ENCODE measurements at regions not wholly inside any gene's neighbourhood (a gene's known extent, or its start where the extent isn't known, plus 50 kb on each side); places are given as distances from the start of the nearest gene placed in this dataset.

- TF ChIP-seq EZH2 (IDR thresholded peaks at IDR 0.05; ENCODE audit: insufficient read depth, poor library complexity, severe bottlenecking), result no peak
- no peak for TF ChIP-seq EZH2phosphoT487 (IDR thresholded peaks at IDR 0.05; ENCODE audit: insufficient read depth, low read depth)
These were observed 111.9 kb downstream of the OSR1 start for GRCh38 chr2:19246496-19246895.
